GM10266 (cell line): ENCODE measurements at regions not wholly inside any gene's neighbourhood (a gene's known extent, or its start where the extent isn't known, plus 50 kb on each side); places are given as distances from the start of the nearest gene placed in this dataset.
"Not testable (repeated sequence)": the region's sequence is repeated elsewhere in the genome, so short reads cannot be mapped to it uniquely, and the experiment has no call there.

Experiments used
- DNase-seq: peaks from one replicate; pipeline ENCODE4 v3.0.0; 2012; ENCODE audit errors: extremely low spot score
- CTCF ChIP-seq: IDR thresholded peaks from 2 replicates; pipeline ENCODE4 v1.5.1; 2012; ENCODE audit warnings: mild to moderate bottlenecking, low read depth; ENCODE audit not compliant: control insufficient read depth, insufficient read depth; ENCODE audit errors: missing control alignments

GRCh38 chr3:6750782-6751181, 110.1 kb upstream of the GRM7 start:
- DNase-seq = no peak
- no peak for TF ChIP-seq CTCF

GRCh38 chr3:6753536-6753935, 107.4 kb upstream of the GRM7 start:
- DNase-seq = no peak
- no peak for TF ChIP-seq CTCF

GRCh38 chr3:6769532-6770396, 91.2 kb upstream of the GRM7 start:
- DNase-seq = not testable (repeated sequence)

- DNase-seq = no peak
- no peak for TF ChIP-seq CTCF
Observed at GRCh38 chr3:6770397-6770690, 90.6 kb upstream of the GRM7 start.

GRCh38 chr3:6771171-6771570, 89.7 kb upstream of the GRM7 start:
- DNase-seq = no peak
- TF ChIP-seq CTCF = no peak

- no peak for TF ChIP-seq CTCF
- DNase-seq = no peak
Observed at GRCh38 chr3:6779140-6779539, 81.8 kb upstream of the GRM7 start.

GRCh38 chr3:6781092-6781491, 79.8 kb upstream of the GRM7 start:
- TF ChIP-seq CTCF = no peak
- no peak for DNase-seq

GRCh38 chr3:6785726-6786125, 75.2 kb upstream of the GRM7 start:
- no peak for DNase-seq
- TF ChIP-seq CTCF = no peak
